HCEC 1CT (cell line): ENCODE measurements at regions not wholly inside any gene's neighbourhood (a gene's known extent, or its start where the extent isn't known, plus 50 kb on each side); places are given as distances from the start of the nearest gene placed in this dataset.
"Not testable (repeated sequence)": the region's sequence is repeated elsewhere in the genome, so short reads cannot be mapped to it uniquely, and the experiment has no call there.

Experiments used
- DNase-seq: peaks from one replicate; pipeline ENCODE4 v3.0.0-alpha.2; 2017

GRCh38 chrX:13419918-13420317, 100.1 kb upstream of the ATXN3L start:
- no peak for DNase-seq

GRCh38 chrX:13419276-13419675, 99.4 kb upstream of the ATXN3L start:
- DNase-seq = no peak

GRCh38 chrX:13418126-13419097, 98.6 kb upstream of the ATXN3L start:
- peak; percentile 19 for DNase-seq

- DNase-seq = no peak
Measured at GRCh38 chrX:13415509-13415908, 95.7 kb upstream of the ATXN3L start.

- DNase-seq = no peak
Measured at GRCh38 chrX:13414006-13414647, 94.3 kb upstream of the ATXN3L start.

GRCh38 chrX:13412208-13412600, 92.4 kb upstream of the ATXN3L start:
- no peak for DNase-seq

- DNase-seq = no peak
Measured at GRCh38 chrX:13411496-13412207, 91.8 kb upstream of the ATXN3L start.

- DNase-seq = not testable (repeated sequence)
Measured at GRCh38 chrX:13408599-13408998, 88.7 kb upstream of the ATXN3L start.

GRCh38 chrX:13404777-13405176, 84.9 kb upstream of the ATXN3L start:
- not testable (repeated sequence) for DNase-seq

GRCh38 chrX:13404364-13404763, 84.5 kb upstream of the ATXN3L start:
- DNase-seq = no peak

GRCh38 chrX:13401724-13402123, 81.9 kb upstream of the ATXN3L start:
- DNase-seq = no peak

GRCh38 chrX:13398839-13399238, 79.0 kb upstream of the ATXN3L start:
- DNase-seq = no peak

GRCh38 chrX:13397878-13398818, 78.3 kb upstream of the ATXN3L start:
- peak; percentile 97 for DNase-seq

GRCh38 chrX:13396924-13397323, 77.1 kb upstream of the ATXN3L start:
- DNase-seq = peak; percentile 82

- no peak for DNase-seq
Measured at GRCh38 chrX:13389501-13389900, 69.6 kb upstream of the ATXN3L start.

- DNase-seq = peak; percentile 39
Measured at GRCh38 chrX:13387666-13388494, 68.0 kb upstream of the ATXN3L start.

GRCh38 chrX:13386636-13387035, 66.8 kb upstream of the ATXN3L start:
- DNase-seq = no peak

GRCh38 chrX:13386092-13386491, 66.2 kb upstream of the ATXN3L start:
- DNase-seq = no peak

GRCh38 chrX:13383907-13384306, 64.1 kb upstream of the ATXN3L start:
- no peak for DNase-seq

GRCh38 chrX:13381514-13381913, 61.7 kb upstream of the ATXN3L start:
- DNase-seq = peak; percentile 25

GRCh38 chrX:13380211-13380610, 60.4 kb upstream of the ATXN3L start:
- peak; percentile 77 for DNase-seq
